HCT116 (cell line): ENCODE measurements at regions not wholly inside any gene's neighbourhood (a gene's known extent, or its start where the extent isn't known, plus 50 kb on each side); places are given as distances from the start of the nearest gene placed in this dataset.

Source experiments
- ATAC-seq: fragments of 200-7000 bp; cut with Tn5 transposase; 2 replicates; pipeline ENCODE4 v1.9.1; 2020; ENCODE audit warnings: mild to moderate bottlenecking, moderate library complexity
- BruUV-seq: library from RNA; stranded (reverse); fragments of 400-500 nt; replicated peaks from 2 replicates; lab custom pipeline; 2021; lab: Mats Ljungman, UMichigan
- CTCF ChIA-PET: fragments of 300-600 bp; sonication (Branson Sonifier 250); formaldehyde crosslinking; loops from one replicate; lab custom pipeline; 2021; ENCODE audit warnings: antibody characterized with exemption; lab: Charles Lee
- POLR2A ChIA-PET: fragments of 300-600, 350-600 bp; sonication (Branson Sonifier 250); formaldehyde crosslinking; loops from one replicate; lab custom pipeline; 2021; ENCODE audit warnings: antibody characterized with exemption; lab: Charles Lee
- RAD21 ChIA-PET, 2 experiments: fragments of 300-600 bp; sonication (Branson Sonifier 250); formaldehyde crosslinking; loops; one replicate each; lab custom pipeline; 2023; ENCODE audit warnings: low total read pairs in 2 of 2; ENCODE audit not compliant: uncharacterized antibody in 2 of 2, unreplicated experiment in 2 of 2, low non-redundant PET in 1 of 2; lab: Charles Lee
- DNase-seq: peaks from one replicate; pipeline ENCODE4 v3.0.0-alpha.2; 2010; ENCODE audit warnings: low read depth, low spot score
- H2AFZ ChIP-seq: fragments of 200-600 bp; shearing (Covaris generic), sonication (generic); 2 replicates; pipeline ENCODE4 v1.6.1; 2017; ENCODE audit warnings: low read depth, mixed run types, mixed read lengths, antibody characterized with exemption, low read length; ENCODE audit not compliant: poor library complexity, severe bottlenecking
- H3K27ac ChIP-seq: 2 replicates; pipeline ENCODE4 v1.5.1; 2012; ENCODE audit warnings: low read depth, low read length
- H3K27me3 ChIP-seq: fragments of 200-600 bp; sonication (generic); 2 replicates; pipeline ENCODE4 v1.6.1; 2016; ENCODE audit warnings: mixed run types, low read length, mixed read lengths; ENCODE audit not compliant: insufficient read depth
- H3K36me3 ChIP-seq, 2 experiments: fragments of 200-500 bp in 1 of 2; fragments of 200-600 bp in 1 of 2; sonication (Bioruptor generic) in 1 of 2; sonication (generic) in 1 of 2; 2 replicates each; pipeline versions ENCODE4 v1.5.1 to v1.6.1; 2014 to 2016; ENCODE audit warnings: low read length in 2 of 2, inconsistent platforms in 1 of 2, mixed read lengths in 1 of 2, mixed run types in 1 of 2; ENCODE audit not compliant: insufficient read depth in 2 of 2, control insufficient read depth in 1 of 2
- H3K4me1 ChIP-seq, 2 experiments: fragments of 200-600 bp in 1 of 2; sonication (generic) in 1 of 2; 2 replicates each; pipeline versions ENCODE4 v1.5.1 to v1.6.1; 2012 to 2017; ENCODE audit warnings: low read length in 2 of 2, inconsistent platforms in 1 of 2, mild to moderate bottlenecking in 1 of 2, mixed read lengths in 1 of 2, mixed run types in 1 of 2, moderate library complexity in 1 of 2; ENCODE audit not compliant: insufficient read depth in 2 of 2, control insufficient read depth in 1 of 2
- H3K4me2 ChIP-seq: fragments of 200-600 bp; sonication (generic); 2 replicates; pipeline ENCODE4 v1.6.1; 2017; ENCODE audit warnings: mixed run types, low read length, mixed read lengths
- H3K4me3 ChIP-seq, 2 experiments: fragments of 200-600 bp in 1 of 2; sonication (generic) in 1 of 2; replicated peaks in 1 of 2; 2 replicates each; pipeline ENCODE4 v1.5.1; 2011 to 2016; ENCODE audit warnings: low read length in 2 of 2, control low read depth in 1 of 2, low read depth in 1 of 2, mild to moderate bottlenecking in 1 of 2, mixed read lengths in 1 of 2, mixed run types in 1 of 2
- H3K79me2 ChIP-seq: fragments of 200-600 bp; sonication (generic); 2 replicates; pipeline ENCODE4 v1.6.1; 2017; ENCODE audit warnings: mild to moderate bottlenecking, mixed run types, low read length, moderate library complexity, mixed read lengths; ENCODE audit not compliant: insufficient read depth
- H3K9ac ChIP-seq: fragments of 200-600 bp; sonication (generic); 2 replicates; pipeline ENCODE4 v1.6.1; 2016; ENCODE audit warnings: low read length, mixed read lengths
- H3K9me2 ChIP-seq: fragments of 200-600 bp; sonication (generic), shearing (Covaris generic); 2 replicates; pipeline ENCODE4 v1.6.1; 2017; ENCODE audit warnings: mixed run types, mild to moderate bottlenecking, moderate library complexity; ENCODE audit not compliant: insufficient read depth
- H3K9me3 ChIP-seq, 2 experiments: fragments of 200-500 bp in 1 of 2; fragments of 200-600 bp in 1 of 2; sonication (Bioruptor generic) in 1 of 2; sonication (generic) in 1 of 2; 2 replicates each; pipeline ENCODE4 v1.6.1; 2014 to 2017; ENCODE audit warnings: low read length in 2 of 2, mixed read lengths in 2 of 2, inconsistent platforms in 1 of 2, low read depth in 1 of 2, mild to moderate bottlenecking in 1 of 2, mixed run types in 1 of 2, moderate library complexity in 1 of 2; ENCODE audit not compliant: control insufficient read depth in 1 of 2, insufficient read depth in 1 of 2
- H4K20me1 ChIP-seq: fragments of 200-600 bp; sonication (generic), shearing (Covaris generic); 2 replicates; pipeline ENCODE4 v1.6.1; 2017; ENCODE audit warnings: mixed run types, mild to moderate bottlenecking, moderate library complexity; ENCODE audit not compliant: insufficient read depth
- ATF3 ChIP-seq: IDR thresholded peaks from 2 replicates; pipeline ENCODE4 v1.6.1; 2012
- CEBPB ChIP-seq: IDR thresholded peaks from 2 replicates; pipeline ENCODE4 v1.6.1; 2012; ENCODE audit warnings: low read depth
- EZH2phosphoT487 ChIP-seq: fragments of 200-600 bp; IDR thresholded peaks from 2 replicates; pipeline ENCODE4 v1.6.1; 2018; ENCODE audit warnings: antibody characterized with exemption, borderline replicate concordance
- FOSL1 ChIP-seq: IDR thresholded peaks from 2 replicates; pipeline ENCODE4 v1.6.1; 2012; ENCODE audit warnings: low read depth
- JUND ChIP-seq: IDR thresholded peaks from 2 replicates; pipeline ENCODE4 v1.6.1; 2012
- POLR2A ChIP-seq: IDR thresholded peaks from 2 replicates; pipeline ENCODE4 v1.7.0; 2011; ENCODE audit warnings: borderline replicate concordance; ENCODE audit not compliant: insufficient read depth, insufficient read length; ENCODE audit errors: extremely low read depth
- POLR2AphosphoS5 ChIP-seq: IDR thresholded peaks from 2 replicates; pipeline ENCODE4 v1.6.1; 2011; ENCODE audit warnings: mild to moderate bottlenecking, low read depth, low read length, moderate library complexity
- RAD21 ChIP-seq: IDR thresholded peaks from 2 replicates; pipeline ENCODE4 v1.6.1; 2012; ENCODE audit warnings: low read depth, mild to moderate bottlenecking
- SIN3A ChIP-seq: IDR thresholded peaks from 2 replicates; pipeline ENCODE4 v1.6.1; 2012; ENCODE audit warnings: low read depth
- TCF7L2 ChIP-seq: IDR thresholded peaks from 2 replicates; pipeline ENCODE4 v1.7.0; 2011; ENCODE audit warnings: borderline replicate concordance, inconsistent platforms; ENCODE audit not compliant: insufficient read depth, insufficient read length; ENCODE audit errors: extremely low read depth
- intact Hi-C: fragments of 100-400 bp; cut with micrococcal nuclease; formaldehyde crosslinking; loops from 2 replicates; pipeline ENCODE4 v1.10.0; 2022
- TF ChIP-seq, protein P1 (sequence below): IDR thresholded peaks from 2 replicates; pipeline ENCODE4 v1.6.1; 2012; ENCODE audit warnings: low read depth

GRCh38 chr4:59060002-59060846 lies 1950.0 kb upstream of the IGFBP7 start:
- DNase-seq = no peak
- no peak for ATAC-seq
- RAD21 ChIA-PET = no interaction called here
- Histone ChIP-seq H3K9ac (no peak overlapping the region), H3K79me2 (no peaks in the 10 kb centered on the region), H3K27me3 (no peaks in the 10 kb centered on the region), H3K4me3 (no peak overlapping the region), H3K27ac (no peak overlapping the region), H3K36me3 (no peaks in the 10 kb centered on the region), H2AFZ (no peak overlapping the region), H3K4me2 (no peak overlapping the region), H4K20me1 (no peaks in the 10 kb centered on the region), H3K9me2 (no peaks in the 10 kb centered on the region), H3K9me3 (peaks cover 10 to 17% of the 10 kb centered on the region in 2 experiments; a peak in 2 of 4 replicates), H3K4me1 (no peaks in the 10 kb centered on the region)
- POLR2A ChIA-PET = no interaction called here
- TF ChIP-seq RAD21 (no peak), EZH2phosphoT487 (no peak), FOSL1 (no peak), JUND (no peak), SIN3A (no peak), CEBPB (no peak)
- CTCF ChIA-PET = no interaction called here
- no TSS peak for BruUV-seq
- intact Hi-C loops = no loop called here

DNA sequence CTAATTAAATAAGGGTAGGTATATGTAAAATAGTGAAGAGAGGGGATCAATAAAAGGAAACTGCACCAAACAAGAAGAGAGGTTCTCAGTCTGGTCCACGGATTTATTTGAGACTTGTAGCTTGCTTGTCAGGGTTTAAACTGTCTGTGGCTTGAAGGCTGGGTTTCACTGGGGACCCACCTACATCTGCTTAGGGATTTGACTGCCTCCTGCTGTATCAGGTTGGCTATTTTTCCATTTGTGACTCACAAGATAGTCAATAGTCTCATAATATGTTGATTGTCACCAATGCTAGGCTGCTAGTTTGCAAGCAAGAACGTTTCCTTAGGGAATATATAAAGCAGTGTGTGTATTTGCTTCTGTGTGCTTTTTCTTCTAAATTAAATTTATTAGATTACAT lies 1950.7 kb upstream of the IGFBP7 start:
- Histone ChIP-seq H3K4me1 (no peaks in the 10 kb centered on the region), H3K27me3 (no peaks in the 10 kb centered on the region), H2AFZ (no peak overlapping the region), H3K9me2 (no peaks in the 10 kb centered on the region), H3K9me3 (peaks cover 12 to 17% of the 10 kb centered on the region in 2 experiments; a peak in 2 of 4 replicates), H4K20me1 (no peaks in the 10 kb centered on the region), H3K4me2 (no peak overlapping the region), H3K9ac (no peak overlapping the region), H3K4me3 (no peak overlapping the region), H3K79me2 (no peaks in the 10 kb centered on the region), H3K27ac (no peak overlapping the region), H3K36me3 (no peaks in the 10 kb centered on the region)
- intact Hi-C loops = no loop called here
- ATAC-seq (no peak), DNase-seq (no peak)
- no TSS peak for BruUV-seq
- ChIA-PET POLR2A (no interaction called here), RAD21 (no interaction called here), CTCF (no interaction called here)
- TF ChIP-seq RAD21 = no peak
- TF ChIP-seq, protein P1, sequence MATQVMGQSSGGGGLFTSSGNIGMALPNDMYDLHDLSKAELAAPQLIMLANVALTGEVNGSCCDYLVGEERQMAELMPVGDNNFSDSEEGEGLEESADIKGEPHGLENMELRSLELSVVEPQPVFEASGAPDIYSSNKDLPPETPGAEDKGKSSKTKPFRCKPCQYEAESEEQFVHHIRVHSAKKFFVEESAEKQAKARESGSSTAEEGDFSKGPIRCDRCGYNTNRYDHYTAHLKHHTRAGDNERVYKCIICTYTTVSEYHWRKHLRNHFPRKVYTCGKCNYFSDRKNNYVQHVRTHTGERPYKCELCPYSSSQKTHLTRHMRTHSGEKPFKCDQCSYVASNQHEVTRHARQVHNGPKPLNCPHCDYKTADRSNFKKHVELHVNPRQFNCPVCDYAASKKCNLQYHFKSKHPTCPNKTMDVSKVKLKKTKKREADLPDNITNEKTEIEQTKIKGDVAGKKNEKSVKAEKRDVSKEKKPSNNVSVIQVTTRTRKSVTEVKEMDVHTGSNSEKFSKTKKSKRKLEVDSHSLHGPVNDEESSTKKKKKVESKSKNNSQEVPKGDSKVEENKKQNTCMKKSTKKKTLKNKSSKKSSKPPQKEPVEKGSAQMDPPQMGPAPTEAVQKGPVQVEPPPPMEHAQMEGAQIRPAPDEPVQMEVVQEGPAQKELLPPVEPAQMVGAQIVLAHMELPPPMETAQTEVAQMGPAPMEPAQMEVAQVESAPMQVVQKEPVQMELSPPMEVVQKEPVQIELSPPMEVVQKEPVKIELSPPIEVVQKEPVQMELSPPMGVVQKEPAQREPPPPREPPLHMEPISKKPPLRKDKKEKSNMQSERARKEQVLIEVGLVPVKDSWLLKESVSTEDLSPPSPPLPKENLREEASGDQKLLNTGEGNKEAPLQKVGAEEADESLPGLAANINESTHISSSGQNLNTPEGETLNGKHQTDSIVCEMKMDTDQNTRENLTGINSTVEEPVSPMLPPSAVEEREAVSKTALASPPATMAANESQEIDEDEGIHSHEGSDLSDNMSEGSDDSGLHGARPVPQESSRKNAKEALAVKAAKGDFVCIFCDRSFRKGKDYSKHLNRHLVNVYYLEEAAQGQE = no peak
- TF ChIP-seq POLR2AphosphoS5 = no peak
- TF ChIP-seq TCF7L2 = no peak
- TF ChIP-seq FOSL1 = no peak
- TF ChIP-seq ATF3 = no peak
- TF ChIP-seq POLR2A = no peak
